WTC11 (cell line): ENCODE measurements at regions not wholly inside any gene's neighbourhood (a gene's known extent, or its start where the extent isn't known, plus 50 kb on each side); places are given as distances from the start of the nearest gene placed in this dataset.

Experiments
- ATAC-seq: fragments of 200-7000 bp; cut with Tn5 transposase; 2 replicates; pipeline ENCODE4 v1.10.0; 2021; ENCODE audit warnings: mild to moderate bottlenecking, moderate library complexity
- CTCF ChIA-PET: fragments of 300-600 bp; sonication (Branson Sonifier 250); formaldehyde crosslinking; loops from one replicate; lab custom pipeline; 2021; ENCODE audit warnings: antibody characterized with exemption; lab: Charles Lee
- POLR2A ChIA-PET: fragments of 350-600 bp; sonication (Branson Sonifier 250); formaldehyde crosslinking; loops from one replicate; lab custom pipeline; 2021; ENCODE audit warnings: antibody characterized with exemption; lab: Charles Lee
- DNase-seq: peaks from one replicate; pipeline ENCODE4 v3.0.0; 2021; ENCODE audit warnings: low spot score
- H3K27ac Mint-ChIP-seq: 2 replicates; pipeline ENCODE4 v1.8.0; 2021; ENCODE audit warnings: mixed read lengths
- H3K27me3 Mint-ChIP-seq: 2 replicates; pipeline ENCODE4 v1.8.0; 2021; ENCODE audit warnings: low read depth, mild to moderate bottlenecking, moderate library complexity, mixed read lengths
- H3K36me3 Mint-ChIP-seq: 2 replicates; pipeline ENCODE4 v1.8.0; 2021; ENCODE audit warnings: mixed read lengths
- H3K4me1 Mint-ChIP-seq: 2 replicates; pipeline ENCODE4 v1.8.0; 2022; ENCODE audit warnings: mixed read lengths
- H3K4me3 Mint-ChIP-seq: 2 replicates; pipeline ENCODE4 v1.8.0; 2021; ENCODE audit warnings: mild to moderate bottlenecking, moderate library complexity, mixed read lengths
- H3K9me3 Mint-ChIP-seq: 2 replicates; pipeline ENCODE4 v1.8.0; 2021; ENCODE audit warnings: mixed read lengths
- ATF1 ChIP-seq: sonication (generic); formaldehyde crosslinking; IDR thresholded peaks from 2 replicates; pipeline ENCODE4 v1.8.1; 2023; ENCODE audit warnings: mild to moderate bottlenecking, moderate library complexity, missing genetic modification reagents
- CREM ChIP-seq: sonication (generic); formaldehyde crosslinking; IDR thresholded peaks from 2 replicates; pipeline ENCODE4 v1.8.1; 2022; ENCODE audit warnings: mild to moderate bottlenecking, missing genetic modification reagents, moderate library complexity
- ESRRA ChIP-seq: sonication (generic); formaldehyde crosslinking; IDR thresholded peaks from 2 replicates; pipeline ENCODE4 v1.8.1; 2022; ENCODE audit warnings: mild to moderate bottlenecking, missing genetic modification reagents, borderline replicate concordance
- FOXP1 ChIP-seq: sonication (generic); formaldehyde crosslinking; IDR thresholded peaks from 2 replicates; pipeline ENCODE4 v1.8.0; 2022; ENCODE audit warnings: missing genetic modification reagents, mild to moderate bottlenecking, moderate library complexity, borderline replicate concordance
- NR3C1 ChIP-seq: sonication (generic); formaldehyde crosslinking; conservative IDR thresholded peaks from 2 replicates; pipeline ENCODE4 v1.8.1; 2023; ENCODE audit warnings: low read depth, mild to moderate bottlenecking, missing genetic modification reagents
- OVOL2 ChIP-seq: fragments of 250-450 bp; sonication (Bioruptor Pico); IDR thresholded peaks from 2 replicates; pipeline ENCODE4 v1.9.0; 2021; ENCODE audit warnings: mild to moderate bottlenecking, borderline replicate concordance
- RELA ChIP-seq: sonication (generic); formaldehyde crosslinking; IDR thresholded peaks from 2 replicates; pipeline ENCODE4 v1.8.1; 2022; ENCODE audit warnings: missing genetic modification reagents, mild to moderate bottlenecking, borderline replicate concordance
- SMAD4 ChIP-seq: sonication (generic); formaldehyde crosslinking; IDR thresholded peaks from 2 replicates; pipeline ENCODE4 v1.8.0; 2022; ENCODE audit warnings: mild to moderate bottlenecking, missing genetic modification reagents
- SOX15 ChIP-seq: fragments of 250-450 bp; sonication (Bioruptor Pico); IDR thresholded peaks from 2 replicates; pipeline ENCODE4 v1.9.0; 2021; ENCODE audit warnings: mild to moderate bottlenecking
- SP1 ChIP-seq: sonication (generic); formaldehyde crosslinking; conservative IDR thresholded peaks from 2 replicates; pipeline ENCODE4 v1.8.1; 2022; ENCODE audit warnings: missing genetic modification reagents
- TCF7 ChIP-seq: sonication (generic); formaldehyde crosslinking; IDR thresholded peaks from 2 replicates; pipeline ENCODE4 v1.8.0; 2022; ENCODE audit warnings: mild to moderate bottlenecking, low read depth, missing genetic modification reagents, moderate library complexity
- ZNF317 ChIP-seq: sonication (generic); formaldehyde crosslinking; IDR thresholded peaks from 2 replicates; pipeline ENCODE4 v1.8.1; 2023; ENCODE audit warnings: low read depth, mild to moderate bottlenecking, moderate library complexity, missing genetic modification reagents, borderline replicate concordance
- ZNF423 ChIP-seq: fragments of 250-450 bp; sonication (Bioruptor Pico); IDR thresholded peaks from 2 replicates; pipeline ENCODE4 v2.1.2; 2022; ENCODE audit warnings: mild to moderate bottlenecking, moderate library complexity
- ZNF671 ChIP-seq: fragments of 250-450 bp; sonication (Bioruptor Pico); IDR thresholded peaks from 2 replicates; pipeline ENCODE4 v1.8.0; 2021; ENCODE audit warnings: mild to moderate bottlenecking
- TF ChIP-seq, protein P1 (sequence below): fragments of 250-450 bp; sonication (Bioruptor Pico); IDR thresholded peaks from 2 replicates; pipeline ENCODE4 v1.9.0; 2021; ENCODE audit warnings: mild to moderate bottlenecking
- TF ChIP-seq, protein P2 (sequence below): sonication (generic); formaldehyde crosslinking; IDR thresholded peaks from 2 replicates; pipeline ENCODE4 v1.8.0; 2023; ENCODE audit warnings: mild to moderate bottlenecking, missing genetic modification reagents
- TF ChIP-seq, protein P3 (sequence below): sonication (generic); formaldehyde crosslinking; IDR thresholded peaks from 2 replicates; pipeline ENCODE4 v1.8.1; 2022; ENCODE audit warnings: low read depth, mild to moderate bottlenecking, moderate library complexity, missing genetic modification reagents, borderline replicate concordance
- TF ChIP-seq, protein P4 (sequence below): sonication (generic); formaldehyde crosslinking; IDR thresholded peaks from 2 replicates; pipeline ENCODE4 v1.8.1; 2023; ENCODE audit warnings: mild to moderate bottlenecking, moderate library complexity, missing genetic modification reagents
- TF ChIP-seq, protein P5 (sequence below): sonication (generic); formaldehyde crosslinking; IDR thresholded peaks from 2 replicates; pipeline ENCODE4 v1.8.0; 2022; ENCODE audit warnings: mild to moderate bottlenecking, missing genetic modification reagents
- TF ChIP-seq, protein P6 (sequence below): fragments of 250-450 bp; sonication (Bioruptor Pico); conservative IDR thresholded peaks from 2 replicates; pipeline ENCODE4 v1.9.0; 2021; ENCODE audit warnings: mild to moderate bottlenecking

DNA sequence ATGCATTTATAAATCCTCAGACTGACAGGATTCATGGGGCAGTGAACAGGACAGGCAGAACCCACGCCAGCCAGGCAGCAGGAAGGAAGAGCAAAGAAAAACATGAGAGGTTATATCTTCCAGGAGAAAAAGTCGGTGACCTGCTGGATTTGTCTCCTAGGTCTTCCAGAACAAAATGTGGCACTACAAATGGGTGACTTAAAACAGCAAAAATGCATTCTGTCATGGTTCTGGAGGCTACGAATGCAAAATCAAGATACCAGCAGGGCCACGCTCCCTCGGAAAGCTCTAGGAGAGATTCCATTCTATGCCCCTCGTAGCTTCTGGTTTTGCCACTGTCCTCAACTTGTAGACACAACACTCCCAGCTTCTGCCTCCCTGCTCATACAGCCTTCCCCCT is 63.4 kb downstream of the PSMG1 start (continued):
- TF ChIP-seq, protein P1, sequence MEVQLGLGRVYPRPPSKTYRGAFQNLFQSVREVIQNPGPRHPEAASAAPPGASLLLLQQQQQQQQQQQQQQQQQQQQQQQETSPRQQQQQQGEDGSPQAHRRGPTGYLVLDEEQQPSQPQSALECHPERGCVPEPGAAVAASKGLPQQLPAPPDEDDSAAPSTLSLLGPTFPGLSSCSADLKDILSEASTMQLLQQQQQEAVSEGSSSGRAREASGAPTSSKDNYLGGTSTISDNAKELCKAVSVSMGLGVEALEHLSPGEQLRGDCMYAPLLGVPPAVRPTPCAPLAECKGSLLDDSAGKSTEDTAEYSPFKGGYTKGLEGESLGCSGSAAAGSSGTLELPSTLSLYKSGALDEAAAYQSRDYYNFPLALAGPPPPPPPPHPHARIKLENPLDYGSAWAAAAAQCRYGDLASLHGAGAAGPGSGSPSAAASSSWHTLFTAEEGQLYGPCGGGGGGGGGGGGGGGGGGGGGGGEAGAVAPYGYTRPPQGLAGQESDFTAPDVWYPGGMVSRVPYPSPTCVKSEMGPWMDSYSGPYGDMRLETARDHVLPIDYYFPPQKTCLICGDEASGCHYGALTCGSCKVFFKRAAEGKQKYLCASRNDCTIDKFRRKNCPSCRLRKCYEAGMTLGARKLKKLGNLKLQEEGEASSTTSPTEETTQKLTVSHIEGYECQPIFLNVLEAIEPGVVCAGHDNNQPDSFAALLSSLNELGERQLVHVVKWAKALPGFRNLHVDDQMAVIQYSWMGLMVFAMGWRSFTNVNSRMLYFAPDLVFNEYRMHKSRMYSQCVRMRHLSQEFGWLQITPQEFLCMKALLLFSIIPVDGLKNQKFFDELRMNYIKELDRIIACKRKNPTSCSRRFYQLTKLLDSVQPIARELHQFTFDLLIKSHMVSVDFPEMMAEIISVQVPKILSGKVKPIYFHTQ (CRISPR knock-in tag): no peak
- TF ChIP-seq, protein P2, sequence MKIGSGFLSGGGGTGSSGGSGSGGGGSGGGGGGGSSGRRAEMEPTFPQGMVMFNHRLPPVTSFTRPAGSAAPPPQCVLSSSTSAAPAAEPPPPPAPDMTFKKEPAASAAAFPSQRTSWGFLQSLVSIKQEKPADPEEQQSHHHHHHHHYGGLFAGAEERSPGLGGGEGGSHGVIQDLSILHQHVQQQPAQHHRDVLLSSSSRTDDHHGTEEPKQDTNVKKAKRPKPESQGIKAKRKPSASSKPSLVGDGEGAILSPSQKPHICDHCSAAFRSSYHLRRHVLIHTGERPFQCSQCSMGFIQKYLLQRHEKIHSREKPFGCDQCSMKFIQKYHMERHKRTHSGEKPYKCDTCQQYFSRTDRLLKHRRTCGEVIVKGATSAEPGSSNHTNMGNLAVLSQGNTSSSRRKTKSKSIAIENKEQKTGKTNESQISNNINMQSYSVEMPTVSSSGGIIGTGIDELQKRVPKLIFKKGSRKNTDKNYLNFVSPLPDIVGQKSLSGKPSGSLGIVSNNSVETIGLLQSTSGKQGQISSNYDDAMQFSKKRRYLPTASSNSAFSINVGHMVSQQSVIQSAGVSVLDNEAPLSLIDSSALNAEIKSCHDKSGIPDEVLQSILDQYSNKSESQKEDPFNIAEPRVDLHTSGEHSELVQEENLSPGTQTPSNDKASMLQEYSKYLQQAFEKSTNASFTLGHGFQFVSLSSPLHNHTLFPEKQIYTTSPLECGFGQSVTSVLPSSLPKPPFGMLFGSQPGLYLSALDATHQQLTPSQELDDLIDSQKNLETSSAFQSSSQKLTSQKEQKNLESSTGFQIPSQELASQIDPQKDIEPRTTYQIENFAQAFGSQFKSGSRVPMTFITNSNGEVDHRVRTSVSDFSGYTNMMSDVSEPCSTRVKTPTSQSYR: no peak
- TF ChIP-seq RELA (CRISPR knock-in tag): no peak
- no peak for TF ChIP-seq CREM (CRISPR knock-in tag)
- TF ChIP-seq NR3C1: no peak
- TF ChIP-seq ESRRA (CRISPR knock-in tag): no peak
- TF ChIP-seq, protein P3, sequence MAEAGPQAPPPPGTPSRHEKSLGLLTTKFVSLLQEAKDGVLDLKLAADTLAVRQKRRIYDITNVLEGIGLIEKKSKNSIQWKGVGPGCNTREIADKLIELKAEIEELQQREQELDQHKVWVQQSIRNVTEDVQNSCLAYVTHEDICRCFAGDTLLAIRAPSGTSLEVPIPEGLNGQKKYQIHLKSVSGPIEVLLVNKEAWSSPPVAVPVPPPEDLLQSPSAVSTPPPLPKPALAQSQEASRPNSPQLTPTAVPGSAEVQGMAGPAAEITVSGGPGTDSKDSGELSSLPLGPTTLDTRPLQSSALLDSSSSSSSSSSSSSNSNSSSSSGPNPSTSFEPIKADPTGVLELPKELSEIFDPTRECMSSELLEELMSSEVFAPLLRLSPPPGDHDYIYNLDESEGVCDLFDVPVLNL (CRISPR knock-in tag): no peak
- TF ChIP-seq SMAD4 (CRISPR knock-in tag): no peak
- TF ChIP-seq, protein P4, sequence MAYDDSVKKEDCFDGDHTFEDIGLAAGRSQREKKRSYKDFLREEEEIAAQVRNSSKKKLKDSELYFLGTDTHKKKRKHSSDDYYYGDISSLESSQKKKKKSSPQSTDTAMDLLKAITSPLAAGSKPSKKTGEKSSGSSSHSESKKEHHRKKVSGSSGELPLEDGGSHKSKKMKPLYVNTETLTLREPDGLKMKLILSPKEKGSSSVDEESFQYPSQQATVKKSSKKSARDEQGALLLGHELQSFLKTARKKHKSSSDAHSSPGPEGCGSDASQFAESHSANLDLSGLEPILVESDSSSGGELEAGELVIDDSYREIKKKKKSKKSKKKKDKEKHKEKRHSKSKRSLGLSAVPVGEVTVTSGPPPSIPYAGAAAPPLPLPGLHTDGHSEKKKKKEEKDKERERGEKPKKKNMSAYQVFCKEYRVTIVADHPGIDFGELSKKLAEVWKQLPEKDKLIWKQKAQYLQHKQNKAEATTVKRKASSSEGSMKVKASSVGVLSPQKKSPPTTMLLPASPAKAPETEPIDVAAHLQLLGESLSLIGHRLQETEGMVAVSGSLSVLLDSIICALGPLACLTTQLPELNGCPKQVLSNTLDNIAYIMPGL (CRISPR knock-in tag): no peak
- no peak for TF ChIP-seq SOX15 (CRISPR knock-in tag)
- no peak for TF ChIP-seq ZNF317 (CRISPR knock-in tag)

DNA sequence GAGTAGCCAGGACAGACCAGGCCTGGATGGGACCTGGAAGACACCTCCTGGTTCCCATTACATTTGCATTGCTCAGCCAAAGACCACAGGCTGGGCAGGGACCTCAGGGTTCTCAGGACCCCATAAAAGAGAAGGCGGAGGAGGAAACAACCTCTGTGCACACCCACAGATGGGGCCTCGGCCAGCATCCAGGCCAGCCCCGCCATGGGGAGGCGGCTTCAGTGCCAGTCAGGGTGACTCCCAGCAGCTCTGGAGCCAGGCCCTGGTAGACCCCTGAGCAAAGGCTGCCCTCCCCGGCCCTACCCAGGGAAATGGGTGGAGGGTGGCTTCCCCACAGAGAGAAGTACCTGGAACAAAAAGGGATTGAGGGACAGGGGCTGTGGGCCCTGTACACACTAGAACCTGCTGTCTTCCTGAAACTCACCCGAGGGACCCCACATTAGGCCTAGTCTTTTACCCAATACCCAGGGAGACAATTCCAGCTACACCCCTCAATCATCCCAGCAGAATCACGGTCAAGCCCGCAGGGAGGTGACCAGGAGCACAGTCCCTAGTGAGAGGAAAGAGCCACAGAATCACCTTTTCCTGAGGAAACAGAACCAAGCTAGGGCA is 64.5 kb downstream of the PSMG1 start:
- DNase-seq (no peak), ATAC-seq (no peak)
- Mint-ChIP-seq H3K9me3 (peaks cover 9% of the 10 kb centered on the region), H3K4me1 (0 out of 2 replicates have a peak, but pooled peaks cover 3% of the 10 kb centered on the region), H3K4me3 (no peak overlapping the region), H3K36me3 (no peaks in the 10 kb centered on the region), H3K27ac (no peak overlapping the region), H3K27me3 (no peaks in the 10 kb centered on the region; the same call in 1 of the 2 replicates)
- CTCF ChIA-PET: interaction anchor here (0.6 kb wide), 1 partner anchor 229 kb away, joined by 3 read pairs; no protein-coding TSS in a partner anchor
- TF ChIP-seq SP1 (CRISPR knock-in tag) (no peak), ZNF671 (no peak), ATF1 (CRISPR knock-in tag) (no peak), FOXP1 (CRISPR knock-in tag) (no peak), ZNF423 (CRISPR knock-in tag) (no peak), OVOL2 (CRISPR knock-in tag) (no peak), TCF7 (CRISPR knock-in tag) (no peak)
- TF ChIP-seq, protein P4 (CRISPR knock-in tag): no peak
- TF ChIP-seq, protein P5, sequence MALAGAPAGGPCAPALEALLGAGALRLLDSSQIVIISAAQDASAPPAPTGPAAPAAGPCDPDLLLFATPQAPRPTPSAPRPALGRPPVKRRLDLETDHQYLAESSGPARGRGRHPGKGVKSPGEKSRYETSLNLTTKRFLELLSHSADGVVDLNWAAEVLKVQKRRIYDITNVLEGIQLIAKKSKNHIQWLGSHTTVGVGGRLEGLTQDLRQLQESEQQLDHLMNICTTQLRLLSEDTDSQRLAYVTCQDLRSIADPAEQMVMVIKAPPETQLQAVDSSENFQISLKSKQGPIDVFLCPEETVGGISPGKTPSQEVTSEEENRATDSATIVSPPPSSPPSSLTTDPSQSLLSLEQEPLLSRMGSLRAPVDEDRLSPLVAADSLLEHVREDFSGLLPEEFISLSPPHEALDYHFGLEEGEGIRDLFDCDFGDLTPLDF (CRISPR knock-in tag): no peak
- TF ChIP-seq, protein P6, sequence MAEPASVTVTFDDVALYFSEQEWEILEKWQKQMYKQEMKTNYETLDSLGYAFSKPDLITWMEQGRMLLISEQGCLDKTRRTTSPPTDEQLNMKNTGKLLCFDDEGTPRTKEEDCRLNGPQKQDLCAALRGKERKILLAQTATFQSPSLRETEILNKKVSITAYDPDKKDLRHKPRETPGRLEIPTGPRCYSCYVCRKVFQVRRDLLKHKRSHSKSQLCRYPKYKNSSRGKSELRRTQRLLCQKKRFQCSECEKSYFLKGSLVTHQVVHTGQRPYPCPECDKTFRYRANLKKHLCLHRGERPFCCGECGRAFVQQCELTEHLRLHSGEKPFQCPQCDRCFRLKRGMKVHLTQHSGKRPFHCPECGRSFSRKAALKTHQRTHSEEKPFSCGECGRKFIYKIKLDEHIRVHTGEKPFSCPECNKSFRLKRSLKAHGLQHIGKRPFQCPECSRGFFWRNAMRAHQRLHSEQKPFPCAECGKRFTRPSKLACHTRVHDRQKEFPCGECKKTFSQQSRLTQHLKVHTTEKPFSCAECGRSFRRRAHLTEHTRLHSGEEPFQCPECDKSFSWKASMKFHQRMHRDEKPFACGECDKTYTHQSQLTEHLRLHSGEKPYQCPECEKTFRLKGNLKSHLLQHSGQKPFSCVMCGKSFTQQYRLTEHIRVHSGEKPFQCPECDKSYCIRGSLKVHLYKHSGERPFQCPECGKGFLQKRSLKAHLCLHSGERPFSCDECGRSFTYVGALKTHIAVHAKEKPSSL (CRISPR knock-in tag): no peak
- POLR2A ChIA-PET: no interaction called here
